DND-41 (cell line): ENCODE measurements at regions not wholly inside any gene's neighbourhood (a gene's known extent, or its start where the extent isn't known, plus 50 kb on each side); places are given as distances from the start of the nearest gene placed in this dataset.

Experiments used
- CTCF ChIP-seq: IDR thresholded peaks from 2 replicates; pipeline ENCODE4 v1.5.1; 2012; ENCODE audit warnings: borderline replicate concordance, low read length, moderate library complexity, mild to moderate bottlenecking; ENCODE audit not compliant: poor library complexity, severe bottlenecking; ENCODE audit errors: extremely low read depth
- EZH2 ChIP-seq: IDR thresholded peaks from 3 replicates; pipeline ENCODE4 v1.6.1; 2012; ENCODE audit warnings: borderline replicate concordance, low read depth, mild to moderate bottlenecking, moderate library complexity, low read length, inconsistent platforms; ENCODE audit not compliant: severe bottlenecking

GRCh38 chr11:90874986-90875385, 652.1 kb upstream of the CHORDC1 start:
- TF ChIP-seq EZH2 (no peak), CTCF (no peak)
